DND-41 (cell line): ENCODE measurements at regions not wholly inside any gene's neighbourhood (a gene's known extent, or its start where the extent isn't known, plus 50 kb on each side); places are given as distances from the start of the nearest gene placed in this dataset.

Experiments used
- CTCF ChIP-seq: IDR thresholded peaks from 2 replicates; pipeline ENCODE4 v1.5.1; 2012; ENCODE audit warnings: borderline replicate concordance, low read length, moderate library complexity, mild to moderate bottlenecking; ENCODE audit not compliant: poor library complexity, severe bottlenecking; ENCODE audit errors: extremely low read depth
- EZH2 ChIP-seq: IDR thresholded peaks from 3 replicates; pipeline ENCODE4 v1.6.1; 2012; ENCODE audit warnings: borderline replicate concordance, low read depth, mild to moderate bottlenecking, moderate library complexity, low read length, inconsistent platforms; ENCODE audit not compliant: severe bottlenecking

- TF ChIP-seq CTCF (no peak), EZH2 (no peak)
Measured at GRCh38 chr4:72900952-72901351, 168.6 kb downstream of the COX18 start.
